Calu3 (cell line): ENCODE measurements at regions not wholly inside any gene's neighbourhood (a gene's known extent, or its start where the extent isn't known, plus 50 kb on each side); places are given as distances from the start of the nearest gene placed in this dataset.

Experiments used
- BruUV-seq: library from RNA; stranded (reverse); fragments of 400-500 nt; replicated peaks from 2 replicates; lab custom pipeline; 2021; lab: Mats Ljungman, UMichigan
- CTCF ChIA-PET: fragments of 300-600 bp; sonication (Branson Sonifier 250); formaldehyde crosslinking; loops from one replicate; lab custom pipeline; 2022; ENCODE audit warnings: antibody characterized with exemption; lab: Charles Lee
- DNase-seq: peaks from one replicate; pipeline ENCODE4 v3.0.0; 2022
- H3K27ac Mint-ChIP-seq: one replicate; pipeline ENCODE4 v1.8.0; 2022; ENCODE audit warnings: mixed read lengths; ENCODE audit not compliant: unreplicated experiment
- H3K27me3 Mint-ChIP-seq: one replicate; pipeline ENCODE4 v1.8.0; 2022; ENCODE audit warnings: mixed read lengths; ENCODE audit not compliant: unreplicated experiment
- H3K36me3 Mint-ChIP-seq: one replicate; pipeline ENCODE4 v1.8.0; 2022; ENCODE audit warnings: mild to moderate bottlenecking, moderate library complexity, mixed read lengths; ENCODE audit not compliant: insufficient read depth, unreplicated experiment
- H3K4me1 Mint-ChIP-seq: one replicate; pipeline ENCODE4 v1.8.0; 2022; ENCODE audit warnings: mild to moderate bottlenecking, low read depth, mixed read lengths; ENCODE audit not compliant: unreplicated experiment
- H3K4me3 Mint-ChIP-seq: one replicate; pipeline ENCODE4 v1.8.0; 2022; ENCODE audit warnings: mild to moderate bottlenecking, low read depth, moderate library complexity, mixed read lengths; ENCODE audit not compliant: unreplicated experiment
- H3K9me3 Mint-ChIP-seq: one replicate; pipeline ENCODE4 v1.8.0; 2022; ENCODE audit warnings: low read depth, mixed read lengths; ENCODE audit not compliant: unreplicated experiment
- CTCF ChIP-seq: fragments of 200-600 bp; IDR thresholded peaks from one replicate; pipeline ENCODE4 v1.8.0; 2022; ENCODE audit warnings: antibody characterized with exemption; ENCODE audit not compliant: unreplicated experiment
- intact Hi-C: fragments of 100-400 bp; cut with micrococcal nuclease; formaldehyde crosslinking; loops from one replicate; pipeline ENCODE4 v1.10.0; 2022; ENCODE audit not compliant: unreplicated experiment

GRCh38 chr11:129680907-129681306 lies 134.7 kb upstream of the TMEM45B start:
- no peaks in the 10 kb centered on the region for H3K4me1 Mint-ChIP-seq
- no peak for DNase-seq
- BruUV-seq, result no TSS peak
- H3K27ac Mint-ChIP-seq, result no peak overlapping the region
- CTCF ChIA-PET, result no interaction called here
- TF ChIP-seq CTCF, result no peak
- no peaks in the 10 kb centered on the region for H3K27me3 Mint-ChIP-seq
- no peak overlapping the region for H3K4me3 Mint-ChIP-seq
- H3K9me3 Mint-ChIP-seq, result no peaks in the 10 kb centered on the region
- intact Hi-C loops, result no loop called here
- H3K36me3 Mint-ChIP-seq, result no peaks in the 10 kb centered on the region

- Mint-ChIP-seq H3K27ac (no peak overlapping the region), H3K9me3 (no peaks in the 10 kb centered on the region), H3K36me3 (no peaks in the 10 kb centered on the region), H3K4me3 (no peak overlapping the region), H3K4me1 (no peaks in the 10 kb centered on the region), H3K27me3 (no peaks in the 10 kb centered on the region)
- TF ChIP-seq CTCF, result no peak
- DNase-seq, result no peak
- no TSS peak for BruUV-seq
- CTCF ChIA-PET, result no interaction called here
- intact Hi-C loops, result no loop called here
These were observed 134.1 kb upstream of the TMEM45B start for GRCh38 chr11:129681344-129682114.

GRCh38 chr11:129686269-129686668 lies 129.4 kb upstream of the TMEM45B start:
- no peaks in the 10 kb centered on the region for H3K36me3 Mint-ChIP-seq
- H3K27me3 Mint-ChIP-seq, result no peaks in the 10 kb centered on the region
- no peak overlapping the region for H3K27ac Mint-ChIP-seq
- no peak for DNase-seq
- no peak overlapping the region for H3K4me3 Mint-ChIP-seq
- intact Hi-C loops, result no loop called here
- TF ChIP-seq CTCF, result no peak
- H3K4me1 Mint-ChIP-seq, result no peaks in the 10 kb centered on the region
- no TSS peak for BruUV-seq
- no peaks in the 10 kb centered on the region for H3K9me3 Mint-ChIP-seq
- CTCF ChIA-PET, result no interaction called here

- H3K9me3 Mint-ChIP-seq, result no peaks in the 10 kb centered on the region
- H3K4me1 Mint-ChIP-seq, result no peaks in the 10 kb centered on the region
- H3K4me3 Mint-ChIP-seq, result no peak overlapping the region
- H3K36me3 Mint-ChIP-seq, result no peaks in the 10 kb centered on the region
- CTCF ChIA-PET, result no interaction called here
- intact Hi-C loops, result loop anchor here (10.0 kb wide), 1 partner anchor 256 kb away; no protein-coding TSS in a partner anchor
- H3K27ac Mint-ChIP-seq, result no peak overlapping the region
- no peak for DNase-seq
- BruUV-seq, result no TSS peak
- no peaks in the 10 kb centered on the region for H3K27me3 Mint-ChIP-seq
- no peak for TF ChIP-seq CTCF
These were observed 124.5 kb upstream of the TMEM45B start for GRCh38 chr11:129691142-129691541.
